ENCODE measurements at regions not wholly inside any gene's neighbourhood (a gene's known extent, or its start where the extent isn't known, plus 50 kb on each side); places are given as distances from the start of the nearest gene placed in this dataset.

DNA sequence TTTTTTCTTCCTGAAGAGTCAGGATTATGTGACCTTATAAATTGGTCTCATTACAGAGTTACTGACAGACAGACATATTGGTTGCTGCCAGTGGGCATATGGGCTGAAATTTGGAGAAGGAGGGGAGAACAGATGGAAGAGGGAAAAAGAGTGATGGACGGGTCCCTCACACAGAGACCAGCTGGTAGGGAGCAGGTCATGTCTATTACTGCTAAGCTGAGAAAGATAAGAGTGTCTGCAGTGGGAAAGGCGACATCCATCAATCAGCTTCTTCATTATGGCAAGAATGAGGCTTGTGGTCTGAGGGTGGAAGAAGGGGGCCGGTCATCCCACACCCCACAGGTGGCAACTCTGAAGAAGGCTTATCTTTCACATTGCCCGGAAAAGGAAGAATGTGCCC, 353.8 kb upstream of the RSPO3 start:
- no peak for DNase-seq (ENCODE audit: extremely low spot score, unreplicated experiment)
- H3K9me3 Mint-ChIP-seq: no peaks in the 10 kb centered on the region
- H3K4me3 Mint-ChIP-seq: no peak overlapping the region
- no peaks in the 10 kb centered on the region for H3K36me3 Mint-ChIP-seq
- H3K27me3 Mint-ChIP-seq: peaks cover 3% of the 10 kb centered on the region
- peaks cover 9% of the 10 kb centered on the region for H3K4me1 Mint-ChIP-seq (ENCODE audit: unreplicated experiment)
- no peak overlapping the region for H3K27ac Mint-ChIP-seq
- TF ChIP-seq, protein P1, sequence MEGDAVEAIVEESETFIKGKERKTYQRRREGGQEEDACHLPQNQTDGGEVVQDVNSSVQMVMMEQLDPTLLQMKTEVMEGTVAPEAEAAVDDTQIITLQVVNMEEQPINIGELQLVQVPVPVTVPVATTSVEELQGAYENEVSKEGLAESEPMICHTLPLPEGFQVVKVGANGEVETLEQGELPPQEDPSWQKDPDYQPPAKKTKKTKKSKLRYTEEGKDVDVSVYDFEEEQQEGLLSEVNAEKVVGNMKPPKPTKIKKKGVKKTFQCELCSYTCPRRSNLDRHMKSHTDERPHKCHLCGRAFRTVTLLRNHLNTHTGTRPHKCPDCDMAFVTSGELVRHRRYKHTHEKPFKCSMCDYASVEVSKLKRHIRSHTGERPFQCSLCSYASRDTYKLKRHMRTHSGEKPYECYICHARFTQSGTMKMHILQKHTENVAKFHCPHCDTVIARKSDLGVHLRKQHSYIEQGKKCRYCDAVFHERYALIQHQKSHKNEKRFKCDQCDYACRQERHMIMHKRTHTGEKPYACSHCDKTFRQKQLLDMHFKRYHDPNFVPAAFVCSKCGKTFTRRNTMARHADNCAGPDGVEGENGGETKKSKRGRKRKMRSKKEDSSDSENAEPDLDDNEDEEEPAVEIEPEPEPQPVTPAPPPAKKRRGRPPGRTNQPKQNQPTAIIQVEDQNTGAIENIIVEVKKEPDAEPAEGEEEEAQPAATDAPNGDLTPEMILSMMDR (conservative IDR thresholded peaks at IDR 0.05): no peak

DNA sequence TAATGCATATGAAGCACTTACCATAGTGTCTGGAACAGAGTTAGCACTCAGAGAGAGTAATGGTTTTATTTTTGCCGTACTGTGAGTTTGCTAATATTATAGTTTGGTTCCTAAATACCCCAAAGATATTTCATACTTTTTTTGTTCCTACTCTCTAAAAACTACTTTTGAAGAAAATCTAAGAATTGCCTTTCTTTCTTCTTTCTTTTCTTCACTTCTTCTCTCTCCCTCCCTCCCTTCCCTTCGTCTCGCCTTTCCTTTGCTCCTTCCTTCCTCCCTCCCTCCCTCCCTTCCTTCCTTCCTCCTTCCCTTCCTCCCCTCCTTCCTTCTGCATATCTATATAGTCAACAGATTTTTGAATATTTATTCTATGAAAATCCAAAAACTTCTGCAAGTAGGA, 351.7 kb upstream of the RSPO3 start:
- Mint-ChIP-seq H3K27me3 (no peaks in the 10 kb centered on the region), H3K4me3 (no peak overlapping the region), H3K27ac (no peak overlapping the region), H3K36me3 (no peaks in the 10 kb centered on the region), H3K4me1 (ENCODE audit: unreplicated experiment) (peaks cover 19% of the 10 kb centered on the region), H3K9me3 (no peaks in the 10 kb centered on the region)
- TF ChIP-seq, protein P1 (conservative IDR thresholded peaks at IDR 0.05): no peak
- no peak for DNase-seq (ENCODE audit: extremely low spot score, unreplicated experiment)

DNA sequence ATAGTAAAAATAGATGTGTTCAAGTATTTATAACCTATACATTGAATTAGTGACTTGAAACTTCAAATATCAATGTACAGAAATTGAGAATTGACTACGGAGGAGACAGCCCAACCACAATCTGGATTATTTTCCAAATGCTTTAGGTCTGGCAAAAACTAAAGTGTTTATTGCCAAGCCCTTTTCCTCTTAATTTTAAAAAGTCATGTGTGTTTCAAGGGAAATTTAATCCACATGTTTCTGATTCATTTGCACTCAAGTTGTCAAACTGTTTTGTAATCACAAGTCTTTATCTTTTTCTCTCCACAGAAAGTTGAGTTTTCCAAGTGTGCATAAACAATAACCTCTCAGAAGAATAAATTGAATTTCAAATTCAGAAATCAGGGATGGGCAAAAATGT, 350.8 kb upstream of the RSPO3 start:
- TF ChIP-seq, protein P1 (conservative IDR thresholded peaks at IDR 0.05): no peak
- H3K4me1 Mint-ChIP-seq (ENCODE audit: unreplicated experiment): peaks cover 23% of the 10 kb centered on the region
- H3K36me3 Mint-ChIP-seq: no peaks in the 10 kb centered on the region
- H3K4me3 Mint-ChIP-seq: no peak overlapping the region
- H3K27me3 Mint-ChIP-seq: no peaks in the 10 kb centered on the region
- no peaks in the 10 kb centered on the region for H3K9me3 Mint-ChIP-seq
- no peak overlapping the region for H3K27ac Mint-ChIP-seq
- no peak for DNase-seq (ENCODE audit: extremely low spot score, unreplicated experiment)

DNA sequence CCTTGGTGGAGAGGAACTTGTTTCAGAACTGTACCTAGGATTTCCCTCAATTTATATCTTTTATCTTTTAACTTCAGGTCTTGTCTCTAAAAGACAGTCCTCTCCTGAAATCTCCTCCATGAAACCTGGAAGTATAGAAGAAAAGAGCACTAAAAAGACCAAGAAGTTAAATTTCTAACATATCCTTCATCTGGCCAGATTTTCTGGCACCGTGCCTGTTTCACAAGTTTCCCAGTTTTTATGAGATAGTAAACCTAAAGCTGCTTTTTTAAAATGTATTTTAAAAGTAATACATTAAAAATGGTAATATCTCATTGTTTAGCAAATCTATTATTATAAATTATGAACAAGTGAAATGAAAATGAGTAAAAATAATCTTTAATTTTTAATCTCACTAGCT, 348.3 kb upstream of the RSPO3 start:
- no peaks in the 10 kb centered on the region for H3K9me3 Mint-ChIP-seq
- H3K4me3 Mint-ChIP-seq: no peak overlapping the region
- peaks cover 32% of the 10 kb centered on the region for H3K4me1 Mint-ChIP-seq (ENCODE audit: unreplicated experiment)
- H3K27me3 Mint-ChIP-seq: no peaks in the 10 kb centered on the region
- DNase-seq (ENCODE audit: extremely low spot score, unreplicated experiment): no peak
- H3K36me3 Mint-ChIP-seq: no peaks in the 10 kb centered on the region
- TF ChIP-seq, protein P1 (conservative IDR thresholded peaks at IDR 0.05): no peak
- H3K27ac Mint-ChIP-seq: no peak overlapping the region

DNA sequence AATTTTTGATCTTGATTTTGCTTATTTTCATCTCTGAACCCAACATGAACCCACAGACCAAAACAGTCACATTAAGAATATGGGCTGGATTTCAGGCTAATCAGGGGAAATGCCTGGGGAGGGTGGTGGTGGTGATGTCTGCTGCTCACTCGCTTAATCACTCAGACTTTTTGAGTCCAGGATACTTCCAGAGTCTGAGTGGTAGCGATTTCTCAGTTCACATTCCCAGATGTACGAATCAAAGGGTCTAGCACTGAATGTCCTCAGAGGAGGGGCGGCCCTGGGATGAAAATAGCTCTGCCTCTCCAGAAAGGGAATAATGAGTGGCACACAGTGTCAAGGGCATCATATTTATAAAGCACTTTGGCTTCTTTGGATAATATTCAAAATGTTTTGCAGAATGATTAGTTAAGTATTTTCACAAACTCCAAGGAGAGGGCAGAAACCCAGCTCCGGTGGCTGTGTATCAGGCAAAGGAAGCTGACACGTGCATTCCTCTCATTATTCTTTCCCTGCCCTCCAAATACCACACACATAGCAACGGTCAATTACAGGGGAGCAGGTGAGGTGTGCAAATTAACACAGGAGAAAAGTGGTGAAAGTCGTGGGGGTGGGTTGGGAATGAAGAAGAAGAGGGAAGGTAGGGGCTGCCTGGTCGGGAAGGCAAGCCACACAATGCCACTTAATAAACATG, 345.2 kb upstream of the RSPO3 start:
- Mint-ChIP-seq H3K27ac (peak overlapping the region; percentile 14), H3K36me3 (no peaks in the 10 kb centered on the region), H3K4me3 (peak overlapping the region; percentile 16), H3K4me1 (ENCODE audit: unreplicated experiment) (peaks cover 31% of the 10 kb centered on the region), H3K9me3 (no peaks in the 10 kb centered on the region), H3K27me3 (no peaks in the 10 kb centered on the region)
- TF ChIP-seq, protein P1 (conservative IDR thresholded peaks at IDR 0.05): no peak
- DNase-seq (ENCODE audit: extremely low spot score, unreplicated experiment): no peak

Data from type B pancreatic cell (in vitro differentiated cells).